ENCODE measurements at regions not wholly inside any gene's neighbourhood (a gene's known extent, or its start where the extent isn't known, plus 50 kb on each side); places are given as distances from the start of the nearest gene placed in this dataset.
"Not testable (repeated sequence)": the region's sequence is repeated elsewhere in the genome, so short reads cannot be mapped to it uniquely, and the experiment has no call there.

DNA sequence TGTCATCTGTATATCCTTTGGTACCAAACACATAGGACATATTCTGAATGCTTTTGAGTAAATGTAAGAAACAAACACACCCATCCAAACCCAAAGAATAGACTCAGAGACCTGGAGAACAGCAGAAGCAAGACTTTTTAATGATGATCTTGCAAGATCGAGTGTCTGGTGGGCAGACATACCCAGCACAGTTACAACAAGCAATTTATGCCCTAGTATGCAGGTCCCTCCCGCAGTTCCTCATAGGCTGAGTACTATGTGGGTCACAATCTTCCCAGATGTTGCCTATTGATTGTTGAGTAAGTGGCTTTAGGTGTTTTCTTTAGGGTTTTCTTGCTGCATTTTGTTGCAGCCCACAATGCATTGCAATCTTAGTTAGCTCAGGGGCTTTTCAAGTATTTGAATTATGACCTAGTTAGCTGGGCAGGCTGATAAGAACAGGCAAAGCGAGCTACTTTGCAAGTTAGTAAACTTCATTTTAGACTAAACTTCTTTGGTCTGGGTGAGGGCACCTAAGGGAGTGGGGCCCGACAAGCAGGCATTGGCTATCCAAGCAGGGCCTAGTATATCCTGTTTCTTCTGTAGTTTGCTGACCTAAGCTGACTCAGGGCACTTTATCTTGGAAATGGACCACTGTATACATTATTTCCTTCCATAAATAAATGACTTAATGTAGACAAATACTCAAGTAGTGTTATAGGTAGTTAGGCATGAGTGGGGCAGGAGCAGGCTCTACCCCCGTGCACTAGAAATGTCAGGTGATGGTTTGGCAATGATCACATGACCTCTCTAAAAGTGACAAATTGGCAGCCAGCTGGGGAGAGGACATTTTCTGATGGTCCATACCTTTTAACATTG, 87.3 kb upstream of the LIPC start:
- ATAC-seq, result no peak
- intact Hi-C loops (cut with DNase I, micrococcal nuclease), result no loop called here
- DNase-seq, result no peak

DNA sequence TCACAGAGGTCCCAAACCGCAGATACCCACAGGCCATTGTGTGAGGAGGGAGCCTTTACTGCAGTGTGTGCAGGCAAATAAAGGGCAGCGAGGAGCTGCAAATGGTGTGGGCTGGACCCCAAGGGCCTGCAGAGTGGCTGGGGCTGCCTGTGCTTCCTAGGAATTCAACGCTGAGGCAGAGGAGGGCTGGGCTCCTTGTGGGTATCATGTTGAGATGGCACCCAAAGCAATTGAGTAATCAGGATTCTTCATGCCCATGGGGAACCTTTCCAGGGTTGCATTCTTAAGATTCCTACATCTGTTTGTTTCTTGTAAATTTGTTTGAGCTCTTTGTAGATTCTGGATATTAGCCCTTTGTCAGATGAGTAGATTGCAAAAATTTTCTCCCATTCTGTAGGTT, 85.4 kb upstream of the LIPC start:
- intact Hi-C loops (cut with DNase I, micrococcal nuclease), result no loop called here
- no peak for ATAC-seq
- DNase-seq, result no peak

DNA sequence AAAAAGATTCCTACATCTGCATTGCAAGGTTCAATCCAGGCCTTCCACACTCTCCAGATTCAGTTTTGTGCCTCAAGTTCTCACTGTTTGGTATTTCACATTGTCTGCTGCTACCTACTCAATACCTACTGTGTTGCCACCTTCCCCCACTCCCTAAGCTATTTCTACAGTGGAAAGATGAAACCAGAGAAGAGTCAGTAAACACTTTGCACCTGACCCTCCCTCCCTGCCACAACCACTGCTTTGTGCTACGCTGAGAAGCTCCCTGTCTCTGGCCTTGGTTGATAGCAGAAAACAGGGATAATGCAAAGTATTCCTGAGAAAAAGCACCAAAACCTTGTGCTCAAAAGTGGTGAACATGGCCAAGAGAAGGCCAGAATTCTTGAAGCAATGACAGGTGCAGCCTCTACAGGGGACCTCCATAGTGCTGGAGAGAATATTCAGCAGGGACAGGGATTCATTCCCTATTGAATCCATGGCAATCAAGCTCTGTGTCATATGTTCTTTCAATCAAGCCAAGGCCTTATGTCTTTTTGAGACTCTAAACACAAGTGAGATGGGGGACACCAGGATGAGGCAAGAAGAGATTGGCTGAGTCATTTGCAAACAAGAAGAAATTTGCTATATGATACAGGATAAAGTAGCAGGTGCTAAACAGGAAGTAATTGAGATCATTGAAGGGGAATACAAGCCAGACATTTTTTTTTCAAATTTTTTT, 83.5 kb upstream of the LIPC start:
- intact Hi-C loops (cut with DNase I, micrococcal nuclease), result no loop called here
- no peak for ATAC-seq
- DNase-seq, result no peak

DNA sequence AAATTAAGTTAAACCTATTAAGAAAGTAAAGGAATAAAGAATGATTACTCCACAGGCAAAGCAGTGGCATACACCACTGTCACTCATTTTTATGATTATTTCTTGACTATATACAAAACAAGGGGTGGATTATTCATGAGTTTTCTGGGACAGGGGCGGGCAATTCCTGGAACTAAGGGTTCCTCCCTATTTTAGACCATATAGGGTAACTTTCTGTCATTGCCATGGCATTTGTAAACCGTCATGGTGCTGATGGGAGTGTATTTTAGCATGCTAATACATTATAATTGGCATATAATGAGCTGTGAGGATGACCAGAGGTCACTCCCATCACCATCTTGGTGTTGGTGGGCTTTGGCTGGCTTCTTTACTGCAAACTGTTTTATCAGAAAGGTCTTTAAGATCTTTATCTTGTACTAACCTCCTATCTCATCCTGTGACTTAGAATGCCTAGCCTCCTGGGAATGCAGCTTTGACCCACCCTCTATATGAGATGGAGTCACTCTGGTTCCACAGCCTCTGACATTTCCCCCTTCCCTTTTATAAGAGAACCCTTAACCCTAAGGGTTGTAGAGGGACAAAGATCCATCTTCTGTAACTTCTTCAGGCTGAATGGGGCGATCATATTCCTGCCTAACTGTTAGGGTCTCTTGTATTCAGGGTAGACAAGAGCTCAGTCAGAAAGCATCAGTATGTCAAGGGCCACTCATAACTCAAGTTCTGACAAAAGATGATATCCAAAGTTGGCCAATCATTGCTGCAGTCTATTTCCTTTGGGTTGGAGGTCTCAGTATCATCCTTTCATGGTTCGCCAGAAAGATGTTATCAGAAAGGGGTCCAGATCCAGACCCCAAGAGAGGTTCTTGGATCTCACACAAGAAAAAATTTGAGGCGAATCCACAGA, 79.5 kb upstream of the LIPC start:
- intact Hi-C loops (cut with DNase I, micrococcal nuclease), result no loop called here
- no peak for DNase-seq
- no peak for ATAC-seq

DNA sequence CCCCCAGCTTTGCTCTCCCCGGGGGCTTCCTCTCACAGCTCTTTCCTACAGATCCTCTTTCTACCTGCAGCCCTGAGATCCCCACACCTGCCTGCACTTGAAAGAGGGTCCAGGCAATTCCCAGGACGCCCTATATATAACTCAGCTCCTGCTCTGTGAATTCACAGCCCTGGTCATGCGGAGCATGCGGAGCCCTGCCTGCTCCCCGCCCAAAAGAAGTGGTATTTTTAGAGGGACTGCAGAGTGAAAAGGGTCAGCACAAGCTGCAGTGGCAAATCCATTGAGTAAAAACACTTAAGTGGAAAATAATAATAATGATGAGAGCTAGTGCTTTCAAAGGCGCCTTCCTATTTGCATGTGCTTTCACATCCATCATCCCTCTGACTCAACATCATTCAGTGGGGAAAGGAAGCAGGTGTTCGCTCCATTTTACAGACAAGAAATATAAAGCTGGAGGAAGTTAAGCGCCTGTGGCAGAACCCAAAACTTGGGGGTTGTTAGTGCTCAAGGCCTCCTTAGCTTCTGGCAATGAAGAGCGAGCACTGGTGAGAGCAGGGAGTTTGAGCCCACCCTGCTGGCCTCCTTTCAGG, 76.3 kb upstream of the LIPC start:
- ATAC-seq (no peak), DNase-seq (no peak)
- intact Hi-C loops (cut with DNase I, micrococcal nuclease), result no loop called here

DNA sequence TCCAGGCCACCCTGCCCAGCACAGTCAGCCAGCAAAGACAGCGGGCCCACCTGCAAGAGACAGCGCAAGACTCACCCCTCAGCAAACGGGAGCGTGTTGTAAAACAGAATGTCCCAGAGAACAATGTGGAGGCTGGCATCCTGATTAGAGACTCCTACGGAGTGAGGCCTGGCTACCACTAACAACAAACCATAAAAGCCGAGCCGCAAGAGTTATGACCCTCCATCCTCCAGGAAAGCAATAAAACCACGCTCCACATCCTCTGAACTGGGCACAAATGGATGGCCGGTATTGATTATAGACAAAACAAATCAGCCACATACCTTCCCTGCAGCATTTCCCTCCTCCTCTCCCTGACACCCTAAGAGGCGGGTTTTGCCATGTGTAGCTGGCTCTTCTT, 75.8 kb upstream of the LIPC start:
- intact Hi-C loops (cut with DNase I, micrococcal nuclease), result no loop called here
- DNase-seq (no peak), ATAC-seq (no peak)

DNA sequence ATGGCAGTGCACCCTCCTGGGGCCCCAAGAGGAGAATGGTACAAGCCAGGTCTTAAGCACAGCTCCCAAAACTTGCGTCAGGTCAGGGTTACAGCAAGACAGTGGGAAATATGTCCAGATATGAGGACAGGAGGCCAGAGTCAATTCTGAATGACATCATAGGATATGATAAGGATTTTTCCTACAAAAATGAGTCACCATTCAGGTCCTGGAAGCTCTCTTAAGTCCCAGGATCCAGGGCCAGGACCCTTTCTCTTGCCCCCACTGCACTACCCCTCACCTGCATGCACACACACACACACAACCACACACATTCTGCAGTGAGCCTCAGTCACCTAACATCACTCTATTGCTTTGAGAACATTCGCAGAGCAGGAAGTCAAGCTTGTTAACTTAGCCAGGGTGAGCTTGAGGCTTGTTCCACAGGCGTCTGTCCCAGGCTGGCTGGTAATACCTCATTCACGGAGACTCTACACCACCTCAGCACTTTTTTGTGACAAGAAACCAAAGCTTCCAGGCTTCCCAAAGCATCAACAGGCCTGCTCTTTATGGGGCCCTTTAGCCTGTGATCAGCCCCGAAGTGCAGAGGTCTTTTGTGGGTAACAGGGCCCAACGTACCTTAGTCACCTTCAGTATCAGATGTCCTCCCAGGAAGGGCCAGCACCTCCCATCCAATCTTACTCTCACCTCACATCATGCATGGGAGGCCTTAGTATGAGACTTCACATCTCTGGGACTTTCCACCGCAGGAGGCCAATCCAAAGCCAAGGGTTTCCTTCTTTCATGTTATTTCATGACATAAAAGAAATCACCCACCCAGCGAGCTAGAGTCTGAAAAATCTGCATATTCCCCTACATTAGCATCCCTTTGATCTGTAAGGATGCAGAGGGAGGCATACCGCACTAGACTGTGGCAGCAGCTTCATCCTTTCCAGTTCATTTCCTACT, 74.0 kb upstream of the LIPC start:
- ATAC-seq, result no peak
- DNase-seq, result no peak
- intact Hi-C loops (cut with DNase I, micrococcal nuclease), result no loop called here

DNA sequence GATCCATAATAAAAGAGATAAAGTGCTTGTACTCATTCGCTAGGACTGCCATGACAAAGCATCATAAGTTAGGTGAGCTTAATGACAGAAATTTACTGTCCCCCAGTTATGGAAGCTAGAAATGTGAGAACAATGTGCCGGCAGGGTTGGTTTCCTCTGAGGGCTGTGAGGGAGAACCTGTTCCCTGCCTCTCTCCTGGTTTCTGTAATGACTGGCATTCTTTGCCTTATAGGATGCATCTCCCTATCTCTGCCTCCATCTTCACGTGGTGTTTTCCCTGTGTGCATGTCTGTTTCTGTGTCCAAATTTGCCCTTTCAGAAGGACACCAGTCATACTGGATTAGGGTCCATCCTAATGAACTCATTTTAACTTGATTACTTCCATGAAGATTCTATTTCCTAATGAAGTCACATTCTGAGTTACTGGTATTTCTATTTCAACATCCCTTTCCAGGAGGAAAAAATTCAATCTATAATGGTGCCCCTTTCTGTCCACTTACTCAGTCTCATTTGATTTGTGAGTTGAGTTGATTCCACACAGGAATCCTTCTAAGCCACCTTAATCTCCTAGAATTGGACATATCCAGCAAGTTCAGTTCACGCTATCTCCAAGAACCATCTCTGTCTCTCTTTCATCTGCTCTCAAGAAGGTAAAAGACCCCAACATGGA, 71.2 kb upstream of the LIPC start:
- no peak for DNase-seq
- ATAC-seq, result no peak
- intact Hi-C loops (cut with DNase I, micrococcal nuclease), result no loop called here

DNA sequence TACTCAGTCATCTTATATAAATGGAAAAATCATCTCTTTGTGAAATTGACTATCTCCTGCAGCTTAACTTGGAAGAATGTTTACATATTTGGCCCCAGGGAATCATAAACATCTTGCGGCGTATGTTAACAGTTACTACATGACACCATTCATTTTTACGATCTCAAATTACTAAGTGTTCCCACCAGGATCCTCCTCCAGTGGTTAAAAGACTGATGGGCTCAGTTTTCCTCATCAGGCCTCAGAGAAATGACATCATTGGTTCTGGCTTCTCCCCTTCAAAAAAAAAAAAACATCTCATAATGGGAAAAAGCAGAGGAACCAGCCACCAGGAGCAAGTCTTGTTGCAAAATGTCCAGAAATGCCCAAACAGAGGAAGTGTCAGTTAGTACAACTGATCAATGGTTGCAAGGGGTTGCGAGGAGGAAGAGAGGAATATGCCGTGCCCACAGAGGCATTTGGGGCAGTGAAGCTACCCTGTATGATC, 70.5 kb upstream of the LIPC start:
- DNase-seq, result no peak
- ATAC-seq, result no peak
- intact Hi-C loops (cut with DNase I, micrococcal nuclease), result no loop called here

DNA sequence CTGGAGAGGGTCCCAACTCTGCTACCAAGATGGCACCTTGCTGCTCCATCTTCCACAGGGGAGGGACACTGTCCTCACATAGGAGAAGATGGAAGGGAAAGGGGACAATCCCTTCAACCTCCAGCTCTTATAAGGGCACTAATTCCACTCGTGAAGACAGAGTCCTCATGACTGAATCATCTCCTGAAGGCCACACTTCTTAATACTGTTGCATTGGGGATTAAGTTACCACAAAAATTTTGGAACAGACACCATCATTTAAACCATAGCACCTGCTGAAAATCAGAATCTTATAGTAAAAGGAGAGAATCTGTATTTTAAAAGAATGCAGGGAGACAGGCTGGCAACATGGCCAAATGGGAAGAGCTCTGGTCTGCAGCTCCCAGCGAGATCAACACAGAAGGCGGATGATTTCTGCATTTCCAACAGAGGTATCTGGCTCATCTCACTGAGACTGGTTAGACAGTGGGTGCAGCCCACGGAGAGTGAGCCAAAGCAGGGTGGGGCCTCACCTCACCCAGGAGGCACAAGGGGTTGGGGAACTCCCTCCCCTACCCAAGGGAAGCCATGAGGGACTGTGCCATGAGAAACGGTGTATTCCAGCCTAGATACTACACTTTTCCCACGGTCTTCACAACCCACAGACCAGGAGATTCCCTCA, 69.4 kb upstream of the LIPC start:
- intact Hi-C loops (cut with DNase I, micrococcal nuclease), result no loop called here
- ATAC-seq (no peak), DNase-seq (no peak)

DNA sequence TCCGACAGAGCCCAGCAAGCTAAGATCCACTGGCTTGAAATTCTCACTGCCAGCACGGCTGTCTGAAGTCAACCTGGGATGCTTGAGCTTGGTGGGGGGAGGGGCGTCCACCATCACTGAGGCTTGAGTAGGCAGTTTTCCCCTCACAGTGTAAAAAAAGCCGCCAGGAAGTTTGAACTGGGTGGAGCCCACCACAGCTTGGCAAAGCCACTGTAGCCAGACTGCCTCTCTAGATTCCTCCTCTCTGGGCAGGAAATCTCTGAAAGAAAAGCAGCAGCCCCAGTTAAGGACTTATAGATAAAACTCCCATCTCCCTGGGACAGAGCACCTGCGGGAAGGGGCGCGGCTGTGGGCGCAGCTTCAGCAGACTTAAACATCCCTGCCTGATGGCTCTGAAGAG, 68.7 kb upstream of the LIPC start:
- DNase-seq; ATAC-seq; intact Hi-C loops (cut with DNase I, micrococcal nuclease): not testable (repeated sequence)

DNA sequence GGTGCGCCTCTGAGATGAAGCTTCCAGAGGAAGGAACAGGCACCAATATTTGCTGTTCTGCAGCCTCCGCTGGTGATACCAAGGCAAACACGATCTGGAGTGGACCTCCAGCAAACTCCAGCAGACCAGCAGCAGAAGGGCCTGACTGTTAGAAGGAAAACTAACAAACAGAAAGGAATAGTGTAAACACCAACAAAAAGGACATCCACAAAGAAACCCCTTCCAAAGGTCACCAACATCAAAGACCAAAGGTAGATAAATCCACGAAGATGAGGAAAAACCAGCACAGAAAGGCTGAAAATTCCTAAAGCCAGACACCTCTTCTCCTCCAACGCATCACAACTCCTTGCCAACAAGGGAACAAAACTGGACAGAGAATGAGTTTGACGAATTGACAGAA, 68.1 kb upstream of the LIPC start:
- intact Hi-C loops (cut with DNase I, micrococcal nuclease); DNase-seq; ATAC-seq: not testable (repeated sequence)

DNA sequence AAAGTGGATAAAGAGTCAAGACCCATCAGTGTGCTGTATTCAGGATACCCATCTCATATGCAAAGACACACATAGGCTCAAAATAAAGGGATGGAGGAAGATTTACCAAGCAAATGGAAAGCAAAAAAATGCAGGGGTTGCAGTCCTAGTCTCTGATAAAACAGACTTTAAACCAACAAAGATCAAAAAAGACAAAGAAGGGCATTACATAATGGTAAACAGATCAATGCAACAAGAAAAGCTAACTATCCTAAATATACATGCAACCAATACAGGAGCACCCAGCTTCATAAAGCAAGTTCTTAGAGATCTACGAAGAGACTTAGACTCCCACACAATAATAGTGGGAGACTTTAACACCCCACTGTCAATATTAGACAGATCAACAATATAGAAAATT, 66.7 kb upstream of the LIPC start:
- DNase-seq; ATAC-seq; intact Hi-C loops (cut with DNase I, micrococcal nuclease): not testable (repeated sequence)

DNA sequence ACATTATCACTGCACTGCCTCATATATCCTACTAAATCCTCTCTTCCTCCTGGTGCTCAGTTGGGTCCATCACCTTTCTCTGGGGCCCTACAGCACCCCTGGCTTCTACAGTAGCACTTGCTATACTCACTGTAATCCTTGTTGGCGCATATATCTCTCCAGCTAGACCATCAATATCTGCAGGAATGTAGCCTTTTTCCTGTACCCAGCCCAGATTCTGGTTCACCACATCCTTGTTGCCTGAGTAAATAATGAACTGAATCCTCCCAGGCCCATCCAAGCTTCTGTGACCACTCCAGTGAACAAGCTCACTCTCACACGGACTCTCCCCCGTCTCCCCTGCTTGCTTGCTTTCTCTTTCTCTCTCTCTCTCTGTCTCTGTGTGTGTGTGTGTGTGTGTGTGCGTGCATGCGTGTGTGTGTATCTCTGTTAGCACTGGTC, 62.5 kb upstream of the LIPC start:
- intact Hi-C loops (cut with DNase I, micrococcal nuclease), result no loop called here
- DNase-seq (no peak), ATAC-seq (peak; percentile 53)

DNA sequence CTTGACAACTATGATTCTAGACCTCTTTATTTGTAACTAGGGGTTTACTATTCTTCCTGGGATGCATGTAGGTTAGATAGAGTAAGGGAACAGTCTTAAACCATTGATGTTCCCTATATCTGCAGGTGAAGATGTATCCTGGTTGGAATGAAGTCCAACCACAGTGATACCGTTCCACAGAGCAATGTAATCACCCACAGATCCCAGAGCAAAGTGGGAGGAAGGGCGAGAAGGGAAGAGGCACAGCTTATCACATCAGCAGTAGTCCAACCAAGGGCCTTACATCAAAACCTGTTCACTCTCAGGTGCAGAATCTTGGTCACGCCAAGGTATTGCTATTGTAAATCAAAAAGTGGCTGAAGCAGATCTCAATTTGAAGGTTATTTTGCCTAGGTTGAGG, 61.8 kb upstream of the LIPC start:
- DNase-seq (no peak), ATAC-seq (no peak)

DNA sequence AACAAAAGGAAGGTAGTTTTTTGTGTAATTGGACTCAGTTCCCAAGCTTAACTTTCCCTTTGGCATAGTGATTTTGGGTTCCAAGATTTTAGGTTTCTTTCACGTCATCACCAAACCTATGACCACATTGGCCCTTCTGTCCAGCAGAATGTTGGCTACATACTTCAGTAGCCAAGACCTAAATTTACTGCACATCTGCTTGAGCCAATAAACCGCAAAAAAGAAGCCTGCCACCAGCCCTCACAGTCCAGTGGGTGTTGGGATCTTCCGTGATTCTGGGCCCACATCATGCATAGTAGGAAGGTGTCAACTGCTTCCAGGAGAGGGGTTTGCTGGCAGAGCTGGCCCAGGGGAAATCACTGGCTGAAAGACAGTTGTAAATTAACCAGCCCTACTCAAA, 57.6 kb upstream of the LIPC start:
- intact Hi-C loops (cut with DNase I, micrococcal nuclease), result no loop called here
- no peak for DNase-seq
- no peak for ATAC-seq

More for the DNA sequence above, 61.8 kb upstream of the LIPC start:
- intact Hi-C loops (cut with DNase I, micrococcal nuclease), result no loop called here

DNA sequence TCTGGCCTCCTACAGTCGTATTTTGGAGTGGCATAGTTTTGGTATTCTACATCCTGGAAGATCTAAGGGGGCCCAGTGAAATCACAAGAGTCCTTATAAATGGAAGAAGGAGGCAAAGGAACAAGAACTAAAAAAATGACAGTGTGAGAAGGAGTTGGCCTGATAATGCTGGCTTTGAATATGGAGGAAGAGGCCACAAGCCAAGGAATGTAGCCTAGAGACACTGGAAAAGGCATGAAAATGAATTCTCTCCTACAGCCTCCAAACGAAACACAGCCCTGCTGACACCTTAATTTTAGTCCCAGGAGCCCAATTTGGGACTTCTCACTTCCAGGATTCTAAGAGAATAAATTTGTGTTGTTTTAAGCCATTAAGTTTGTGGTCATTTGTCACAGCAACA, 54.6 kb upstream of the LIPC start:
- no peak for ATAC-seq
- no peak for DNase-seq
- intact Hi-C loops (cut with DNase I, micrococcal nuclease), result no loop called here
